ENCODE measurements at regions not wholly inside any gene's neighbourhood (a gene's known extent, or its start where the extent isn't known, plus 50 kb on each side); places are given as distances from the start of the nearest gene placed in this dataset.

DNA sequence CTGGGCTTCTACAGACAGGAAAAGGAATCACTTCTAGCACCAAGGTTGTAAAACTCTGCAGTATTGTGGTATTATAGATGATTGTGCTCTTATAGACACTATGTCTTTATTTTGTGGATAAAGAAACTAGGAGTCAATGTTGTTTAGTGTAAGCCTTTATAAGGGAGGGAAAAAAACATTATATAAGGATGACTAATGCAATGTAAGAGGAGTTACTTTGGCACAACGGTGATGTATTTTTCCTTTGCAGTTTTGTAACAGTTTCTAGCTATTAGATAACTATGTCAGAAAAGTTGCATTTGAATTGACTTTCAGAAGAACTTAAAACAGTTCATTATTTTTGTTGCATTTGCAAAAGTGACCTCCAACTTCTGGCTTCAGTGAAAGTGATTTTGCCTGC lies 545.4 kb downstream of the CCDC85A start:
- Histone ChIP-seq H3K9me3 (ENCODE audit: control insufficient read depth in 2 of 2, low read length in 2 of 2) (no peaks in the 10 kb centered on the region), H3K9ac (ENCODE audit: low read length in 2 of 2) (no peak overlapping the region), H3K4me1 (ENCODE audit: control insufficient read depth, insufficient read depth, low read length) (no peaks in the 10 kb centered on the region), H3K36me3 (ENCODE audit: control insufficient read depth in 2 of 2, insufficient read depth in 2 of 2, low read length in 2 of 2) (no peaks in the 10 kb centered on the region), H3K27me3 (ENCODE audit: control insufficient read depth in 1 of 2, insufficient read depth in 2 of 2, low read length in 2 of 2) (no peaks in the 10 kb centered on the region), H3K4me3 (ENCODE audit: low read length in 2 of 2) (no peak overlapping the region), H3K27ac (ENCODE audit: low read length) (no peak overlapping the region)

- no peaks in the 10 kb centered on the region for H3K36me3 ChIP-seq (ENCODE audit: control insufficient read depth in 2 of 2, insufficient read depth in 2 of 2, low read length in 2 of 2)
- no peak overlapping the region for H3K9ac ChIP-seq (ENCODE audit: low read length in 2 of 2)
- H3K27me3 ChIP-seq (ENCODE audit: control insufficient read depth in 1 of 2, insufficient read depth in 2 of 2, low read length in 2 of 2): no peaks in the 10 kb centered on the region
- no peak overlapping the region for H3K4me3 ChIP-seq (ENCODE audit: low read length in 2 of 2)
- H3K9me3 ChIP-seq (ENCODE audit: control insufficient read depth in 2 of 2, low read length in 2 of 2): no peaks in the 10 kb centered on the region
- no peaks in the 10 kb centered on the region for H3K4me1 ChIP-seq (ENCODE audit: control insufficient read depth, insufficient read depth, low read length)
- H3K27ac ChIP-seq (ENCODE audit: low read length): no peak overlapping the region
These were observed 549.2 kb downstream of the CCDC85A start for GRCh38 chr2:56732946-56733345.

DNA sequence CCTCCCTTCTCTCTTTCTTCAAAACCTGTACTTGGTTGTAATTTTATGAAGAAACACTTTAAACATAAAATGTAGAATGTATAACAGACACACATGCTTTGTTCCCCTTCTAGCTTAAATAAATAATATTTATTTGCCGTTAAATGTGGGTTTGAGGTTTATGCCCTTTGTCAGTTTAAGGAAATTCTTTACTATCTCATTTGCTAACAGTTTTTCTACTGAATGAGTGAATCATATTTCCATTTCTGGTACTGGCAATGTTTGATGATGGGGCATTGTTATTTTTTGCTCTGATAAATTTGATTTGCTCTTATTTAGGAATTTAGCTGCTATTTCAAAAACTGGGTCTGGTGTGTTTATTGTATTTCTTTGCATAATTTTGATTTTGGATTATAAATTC lies 555.6 kb downstream of the CCDC85A start:
- no peak overlapping the region for H3K9ac ChIP-seq (ENCODE audit: low read length in 2 of 2)
- H3K9me3 ChIP-seq (ENCODE audit: control insufficient read depth in 2 of 2, low read length in 2 of 2): no peaks in the 10 kb centered on the region
- H3K36me3 ChIP-seq (ENCODE audit: control insufficient read depth in 2 of 2, insufficient read depth in 2 of 2, low read length in 2 of 2): no peaks in the 10 kb centered on the region
- H3K27me3 ChIP-seq (ENCODE audit: control insufficient read depth in 1 of 2, insufficient read depth in 2 of 2, low read length in 2 of 2): no peaks in the 10 kb centered on the region
- H3K4me1 ChIP-seq (ENCODE audit: control insufficient read depth, insufficient read depth, low read length): no peaks in the 10 kb centered on the region
- no peak overlapping the region for H3K27ac ChIP-seq (ENCODE audit: low read length)
- no peak overlapping the region for H3K4me3 ChIP-seq (ENCODE audit: low read length in 2 of 2)

DNA sequence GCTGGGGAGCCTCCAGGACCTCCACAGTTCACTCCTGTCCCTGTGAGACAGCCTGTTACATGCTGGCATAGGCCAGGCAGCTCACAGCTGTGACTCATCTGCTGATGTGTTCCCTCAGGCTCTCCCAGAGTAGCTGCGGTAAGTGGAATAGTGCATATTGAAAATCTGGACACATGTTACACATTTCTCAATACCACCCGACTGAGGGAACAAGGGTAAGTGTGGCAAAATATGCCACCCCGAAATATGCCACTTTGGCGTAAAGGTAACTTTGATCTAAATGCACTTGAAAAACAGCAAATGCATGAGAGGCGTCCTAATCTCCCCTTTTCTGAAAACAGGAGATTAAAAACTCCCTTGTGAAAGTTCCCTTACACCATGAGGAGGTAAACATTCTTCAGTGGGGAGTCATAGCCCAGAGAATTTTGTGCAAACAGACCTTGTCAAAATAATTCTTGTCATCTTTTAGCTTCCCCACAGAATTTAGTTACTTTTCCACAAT lies 557.9 kb downstream of the CCDC85A start:
- H3K9me3 ChIP-seq (ENCODE audit: control insufficient read depth in 2 of 2, low read length in 2 of 2): no peaks in the 10 kb centered on the region
- H3K4me1 ChIP-seq (ENCODE audit: control insufficient read depth, insufficient read depth, low read length): no peaks in the 10 kb centered on the region
- H3K27me3 ChIP-seq (ENCODE audit: control insufficient read depth in 1 of 2, insufficient read depth in 2 of 2, low read length in 2 of 2): no peaks in the 10 kb centered on the region
- no peak overlapping the region for H3K27ac ChIP-seq (ENCODE audit: low read length)
- H3K9ac ChIP-seq (ENCODE audit: low read length in 2 of 2): no peak overlapping the region
- no peak overlapping the region for H3K4me3 ChIP-seq (ENCODE audit: low read length in 2 of 2)
- no peaks in the 10 kb centered on the region for H3K36me3 ChIP-seq (ENCODE audit: control insufficient read depth in 2 of 2, insufficient read depth in 2 of 2, low read length in 2 of 2)

GRCh38 chr2:56743807-56744206 lies 560.0 kb downstream of the CCDC85A start:
- Histone ChIP-seq H3K27me3 (ENCODE audit: control insufficient read depth in 1 of 2, insufficient read depth in 2 of 2, low read length in 2 of 2) (no peaks in the 10 kb centered on the region), H3K27ac (ENCODE audit: low read length) (no peak overlapping the region), H3K4me1 (ENCODE audit: control insufficient read depth, insufficient read depth, low read length) (no peaks in the 10 kb centered on the region), H3K36me3 (ENCODE audit: control insufficient read depth in 2 of 2, insufficient read depth in 2 of 2, low read length in 2 of 2) (no peaks in the 10 kb centered on the region), H3K9me3 (ENCODE audit: control insufficient read depth in 2 of 2, low read length in 2 of 2) (no peaks in the 10 kb centered on the region), H3K4me3 (ENCODE audit: low read length in 2 of 2) (no peak overlapping the region), H3K9ac (ENCODE audit: low read length in 2 of 2) (no peak overlapping the region)

GRCh38 chr2:56749152-56749752 lies 565.5 kb downstream of the CCDC85A start:
- Histone ChIP-seq H3K27ac (ENCODE audit: low read length) (no peak overlapping the region), H3K36me3 (ENCODE audit: control insufficient read depth in 2 of 2, insufficient read depth in 2 of 2, low read length in 2 of 2) (no peaks in the 10 kb centered on the region), H3K9ac (ENCODE audit: low read length in 2 of 2) (no peak overlapping the region), H3K9me3 (ENCODE audit: control insufficient read depth in 2 of 2, low read length in 2 of 2) (no peaks in the 10 kb centered on the region), H3K4me3 (ENCODE audit: low read length in 2 of 2) (no peak overlapping the region), H3K27me3 (ENCODE audit: control insufficient read depth in 1 of 2, insufficient read depth in 2 of 2, low read length in 2 of 2) (no peaks in the 10 kb centered on the region), H3K4me1 (ENCODE audit: control insufficient read depth, insufficient read depth, low read length) (no peaks in the 10 kb centered on the region)

DNA sequence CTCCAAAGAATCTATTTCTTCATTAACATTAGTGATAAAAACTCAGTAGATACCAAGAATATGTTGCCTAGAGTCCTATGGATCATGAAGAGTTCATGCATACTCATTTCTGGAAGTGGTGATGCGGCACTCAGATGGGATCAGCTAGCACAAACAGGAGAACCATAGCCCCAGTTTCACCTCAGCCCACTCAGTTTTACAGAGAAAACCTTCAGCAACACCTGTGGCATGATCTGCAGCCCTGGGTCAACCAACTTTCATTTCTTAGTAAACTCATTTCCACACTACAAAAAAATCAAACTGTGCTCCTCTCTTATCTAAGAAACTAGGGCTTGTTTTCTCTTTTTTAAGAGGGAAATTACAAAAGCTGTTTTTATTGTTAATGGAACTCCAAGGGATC lies 569.4 kb downstream of the CCDC85A start:
- H3K36me3 ChIP-seq (ENCODE audit: control insufficient read depth in 2 of 2, insufficient read depth in 2 of 2, low read length in 2 of 2): no peaks in the 10 kb centered on the region
- no peaks in the 10 kb centered on the region for H3K9me3 ChIP-seq (ENCODE audit: control insufficient read depth in 2 of 2, low read length in 2 of 2)
- no peak overlapping the region for H3K27ac ChIP-seq (ENCODE audit: low read length)
- H3K4me1 ChIP-seq (ENCODE audit: control insufficient read depth, insufficient read depth, low read length): no peaks in the 10 kb centered on the region
- no peak overlapping the region for H3K9ac ChIP-seq (ENCODE audit: low read length in 2 of 2)
- H3K4me3 ChIP-seq (ENCODE audit: low read length in 2 of 2): no peak overlapping the region
- no peaks in the 10 kb centered on the region for H3K27me3 ChIP-seq (ENCODE audit: control insufficient read depth in 1 of 2, insufficient read depth in 2 of 2, low read length in 2 of 2)

DNA sequence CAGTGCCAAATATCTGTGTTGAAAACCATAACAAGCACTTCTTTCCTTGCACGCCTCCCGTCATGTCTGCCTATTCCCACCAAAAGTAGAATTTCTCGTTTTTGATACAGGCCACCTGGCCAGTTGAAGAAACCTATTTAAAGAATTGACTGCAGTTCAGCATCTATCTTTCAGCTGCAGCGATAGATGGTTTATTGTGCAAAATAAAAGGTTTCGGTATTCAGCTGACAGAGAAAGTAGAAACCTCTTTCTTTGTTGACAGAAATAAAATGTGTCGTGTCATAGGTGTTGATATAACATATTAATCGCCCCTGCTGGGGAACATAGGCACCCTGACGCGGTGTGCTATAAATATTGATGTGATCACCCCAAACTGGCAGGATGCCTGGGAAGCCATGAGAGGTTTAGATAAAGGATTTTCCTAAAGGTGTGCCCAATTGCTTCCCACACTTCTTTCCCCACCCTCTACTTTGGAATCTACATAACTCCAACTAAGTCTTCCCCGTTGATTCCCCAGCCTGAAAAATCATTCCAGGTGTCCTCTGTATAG lies 570.4 kb downstream of the CCDC85A start:
- no peak overlapping the region for H3K9ac ChIP-seq (ENCODE audit: low read length in 2 of 2)
- H3K27ac ChIP-seq (ENCODE audit: low read length): no peak overlapping the region
- H3K4me3 ChIP-seq (ENCODE audit: low read length in 2 of 2): no peak overlapping the region
- H3K27me3 ChIP-seq (ENCODE audit: control insufficient read depth in 1 of 2, insufficient read depth in 2 of 2, low read length in 2 of 2): no peaks in the 10 kb centered on the region
- no peaks in the 10 kb centered on the region for H3K36me3 ChIP-seq (ENCODE audit: control insufficient read depth in 2 of 2, insufficient read depth in 2 of 2, low read length in 2 of 2)
- no peaks in the 10 kb centered on the region for H3K9me3 ChIP-seq (ENCODE audit: control insufficient read depth in 2 of 2, low read length in 2 of 2)
- no peaks in the 10 kb centered on the region for H3K4me1 ChIP-seq (ENCODE audit: control insufficient read depth, insufficient read depth, low read length)

DNA sequence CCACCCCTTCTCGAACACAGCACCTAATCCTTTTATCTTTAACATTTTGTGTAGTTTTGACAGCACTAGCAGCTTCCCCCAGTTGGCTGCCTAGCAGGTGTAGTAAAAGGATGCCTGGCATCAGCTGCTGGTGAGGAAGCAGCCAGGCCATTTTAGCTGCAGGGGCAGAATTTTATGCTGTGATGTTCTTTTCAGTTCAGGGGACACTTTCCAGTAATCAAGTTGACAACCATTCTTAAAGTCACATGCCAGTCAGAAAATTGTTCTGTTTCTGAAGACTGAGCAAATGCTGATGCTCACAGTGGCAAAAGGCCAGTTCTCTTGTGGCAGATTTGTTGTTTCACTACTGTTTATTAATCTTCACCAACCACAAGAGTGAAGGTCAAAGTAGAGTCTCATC lies 570.8 kb downstream of the CCDC85A start:
- Histone ChIP-seq H3K36me3 (ENCODE audit: control insufficient read depth in 2 of 2, insufficient read depth in 2 of 2, low read length in 2 of 2) (no peaks in the 10 kb centered on the region), H3K27ac (ENCODE audit: low read length) (no peak overlapping the region)

GRCh38 chr2:56757884-56758545 lies 574.2 kb downstream of the CCDC85A start:
- H3K4me1 ChIP-seq (ENCODE audit: control insufficient read depth, insufficient read depth, low read length): no peaks in the 10 kb centered on the region

More for the DNA sequence above, 570.8 kb downstream of the CCDC85A start:
- H3K4me1 ChIP-seq (ENCODE audit: control insufficient read depth, insufficient read depth, low read length): no peaks in the 10 kb centered on the region
- no peaks in the 10 kb centered on the region for H3K9me3 ChIP-seq (ENCODE audit: control insufficient read depth in 2 of 2, low read length in 2 of 2)
- no peak overlapping the region for H3K4me3 ChIP-seq (ENCODE audit: low read length in 2 of 2)
- no peaks in the 10 kb centered on the region for H3K27me3 ChIP-seq (ENCODE audit: control insufficient read depth in 1 of 2, insufficient read depth in 2 of 2, low read length in 2 of 2)
- no peak overlapping the region for H3K9ac ChIP-seq (ENCODE audit: low read length in 2 of 2)

GRCh38 chr2:56763683-56764082 lies 579.9 kb downstream of the CCDC85A start:
- no peak overlapping the region for H3K27ac ChIP-seq (ENCODE audit: low read length)
- no peak overlapping the region for H3K4me3 ChIP-seq (ENCODE audit: low read length in 2 of 2)

More at GRCh38 chr2:56757884-56758545, 574.2 kb downstream of the CCDC85A start:
- Histone ChIP-seq H3K9me3 (ENCODE audit: control insufficient read depth in 2 of 2, low read length in 2 of 2) (no peaks in the 10 kb centered on the region), H3K4me3 (ENCODE audit: low read length in 2 of 2) (no peak overlapping the region), H3K36me3 (ENCODE audit: control insufficient read depth in 2 of 2, insufficient read depth in 2 of 2, low read length in 2 of 2) (no peaks in the 10 kb centered on the region), H3K27ac (ENCODE audit: low read length) (no peak overlapping the region), H3K27me3 (ENCODE audit: control insufficient read depth in 1 of 2, insufficient read depth in 2 of 2, low read length in 2 of 2) (no peaks in the 10 kb centered on the region), H3K9ac (ENCODE audit: low read length in 2 of 2) (no peak overlapping the region)

More at GRCh38 chr2:56763683-56764082, 579.9 kb downstream of the CCDC85A start:
- H3K27me3 ChIP-seq (ENCODE audit: control insufficient read depth in 1 of 2, insufficient read depth in 2 of 2, low read length in 2 of 2): no peaks in the 10 kb centered on the region
- no peaks in the 10 kb centered on the region for H3K36me3 ChIP-seq (ENCODE audit: control insufficient read depth in 2 of 2, insufficient read depth in 2 of 2, low read length in 2 of 2)
- no peaks in the 10 kb centered on the region for H3K4me1 ChIP-seq (ENCODE audit: control insufficient read depth, insufficient read depth, low read length)
- H3K9me3 ChIP-seq (ENCODE audit: control insufficient read depth in 2 of 2, low read length in 2 of 2): no peaks in the 10 kb centered on the region
- no peak overlapping the region for H3K9ac ChIP-seq (ENCODE audit: low read length in 2 of 2)

All from stomach smooth muscle (tissue), 2 donors.